GM12872 (cell line): ENCODE measurements at regions not wholly inside any gene's neighbourhood (a gene's known extent, or its start where the extent isn't known, plus 50 kb on each side); places are given as distances from the start of the nearest gene placed in this dataset.

ENCODE experiments used
- CTCF ChIP-seq: IDR thresholded peaks from 3 replicates; pipeline ENCODE4 v1.5.1; 2011; ENCODE audit warnings: low read depth, mild to moderate bottlenecking, low read length, moderate library complexity; ENCODE audit not compliant: insufficient read depth

- TF ChIP-seq CTCF: no peak
Observed at GRCh38 chr3:139267300-139268246, 76.2 kb upstream of the MRPS22 start.

- no peak for TF ChIP-seq CTCF
Observed at GRCh38 chr3:139269984-139270383, 73.8 kb upstream of the MRPS22 start.

- TF ChIP-seq CTCF: no peak
Observed at GRCh38 chr3:139280027-139280671, 63.7 kb upstream of the MRPS22 start.

- no peak for TF ChIP-seq CTCF
Observed at GRCh38 chr3:139281096-139281495, 62.7 kb upstream of the MRPS22 start.

GRCh38 chr3:139281522-139282196 lies 62.2 kb upstream of the MRPS22 start:
- TF ChIP-seq CTCF: no peak

GRCh38 chr3:139283301-139283700 lies 60.5 kb upstream of the MRPS22 start:
- TF ChIP-seq CTCF: no peak

- no peak for TF ChIP-seq CTCF
Observed at GRCh38 chr3:139284221-139284620, 59.6 kb upstream of the MRPS22 start.
